ENCODE measurements at regions not wholly inside any gene's neighbourhood (a gene's known extent, or its start where the extent isn't known, plus 50 kb on each side); places are given as distances from the start of the nearest gene placed in this dataset.

- TF ChIP-seq EP300 (IDR thresholded peaks at IDR 0.05) (no peak), POLR2A (IDR thresholded peaks at IDR 0.05) (no peak), CTCF (IDR thresholded peaks at IDR 0.05) (no peak)
- Histone ChIP-seq H3K9me3 (no peaks in the 10 kb centered on the region), H3K4me3 (no peak overlapping the region), H3K4me1 (peaks cover 0 to 20% (median 0%) of the 10 kb centered on the region in 4 donors), H3K27me3 (no peaks in the 10 kb centered on the region), H3K27ac (no peak overlapping the region), H3K36me3 (no peaks in the 10 kb centered on the region)
- no peak for DNase-seq (ENCODE audit: low spot score in 2 of 2)
- 35 to 38% methylated on average over 12 of the region's 12 CpGs for WGBS, 2 donors
Observed at GRCh38 chr2:238790833-238791230, 57.1 kb upstream of the TWIST2 start.

GRCh38 chr2:238791354-238791753, 56.5 kb upstream of the TWIST2 start:
- no peak for DNase-seq (ENCODE audit: low spot score in 2 of 2)
- WGBS, 2 donors: 65 to 67% methylated on average over 14 of the region's 14 CpGs
- TF ChIP-seq CTCF (IDR thresholded peaks at IDR 0.05) (no peak), EP300 (IDR thresholded peaks at IDR 0.05) (no peak), POLR2A (IDR thresholded peaks at IDR 0.05) (no peak)
- peaks cover 0 to 20% (median 0%) of the 10 kb centered on the region in 4 donors for H3K4me1 ChIP-seq
- peaks cover 0 to 2% of the 10 kb centered on the region in 2 donors for H3K27me3 ChIP-seq
- no peaks in the 10 kb centered on the region for H3K36me3 ChIP-seq
- no peak overlapping the region for H3K27ac ChIP-seq
- H3K9me3 ChIP-seq: no peaks in the 10 kb centered on the region
- no peak overlapping the region for H3K4me3 ChIP-seq

GRCh38 chr2:238793306-238793705, 54.6 kb upstream of the TWIST2 start:
- no peak for DNase-seq (ENCODE audit: low spot score in 2 of 2)
- H3K27ac ChIP-seq: no peak overlapping the region
- TF ChIP-seq POLR2A (IDR thresholded peaks at IDR 0.05) (no peak), EP300 (IDR thresholded peaks at IDR 0.05) (no peak), CTCF (IDR thresholded peaks at IDR 0.05) (no peak)
- peaks cover 0 to 13% (median 0%) of the 10 kb centered on the region in 4 donors for H3K4me1 ChIP-seq
- H3K27me3 ChIP-seq: peaks cover 0 to 11% of the 10 kb centered on the region in 2 donors
- no peak overlapping the region for H3K4me3 ChIP-seq
- no peaks in the 10 kb centered on the region for H3K36me3 ChIP-seq
- WGBS, 2 donors: 92 to 94% methylated on average over 5 of the region's 5 CpGs
- H3K9me3 ChIP-seq: no peaks in the 10 kb centered on the region

- Histone ChIP-seq H3K36me3 (no peaks in the 10 kb centered on the region), H3K4me1 (peaks cover 0 to 13% (median 0%) of the 10 kb centered on the region in 4 donors), H3K27ac (no peak overlapping the region), H3K4me3 (no peak overlapping the region), H3K9me3 (no peaks in the 10 kb centered on the region), H3K27me3 (peaks cover 0 to 11% of the 10 kb centered on the region in 2 donors)
- TF ChIP-seq POLR2A (IDR thresholded peaks at IDR 0.05): no peak
- TF ChIP-seq CTCF (IDR thresholded peaks at IDR 0.05): no peak
- no peak for TF ChIP-seq EP300 (IDR thresholded peaks at IDR 0.05)
- no peak for DNase-seq (ENCODE audit: low spot score in 2 of 2)
- 87 to 92% methylated on average over 9 of the region's 9 CpGs for WGBS, 2 donors
Observed at GRCh38 chr2:238793801-238794449, 54.0 kb upstream of the TWIST2 start.

GRCh38 chr2:238796223-238796885, 51.5 kb upstream of the TWIST2 start:
- Histone ChIP-seq H3K36me3 (no peaks in the 10 kb centered on the region), H3K9me3 (no peaks in the 10 kb centered on the region), H3K27ac (no peak overlapping the region), H3K27me3 (peaks cover 0 to 11% of the 10 kb centered on the region in 2 donors), H3K4me3 (no peak overlapping the region), H3K4me1 (peaks cover 0 to 2% (median 0%) of the 10 kb centered on the region in 4 donors)
- 82 to 84% methylated on average over 16 of the region's 16 CpGs for WGBS, 2 donors
- no peak for DNase-seq (ENCODE audit: low spot score in 2 of 2)
- no peak for TF ChIP-seq EP300 (IDR thresholded peaks at IDR 0.05)
- TF ChIP-seq CTCF (IDR thresholded peaks at IDR 0.05): no peak
- no peak for TF ChIP-seq POLR2A (IDR thresholded peaks at IDR 0.05)

All from tibial nerve (tissue), 4 donors.